Activated CD4-positive, alpha-beta T cell treated with anti-CD3 and anti-CD28 coated beads for 36 hours (primary cell): ENCODE measurements at regions not wholly inside any gene's neighbourhood (a gene's known extent, or its start where the extent isn't known, plus 50 kb on each side); places are given as distances from the start of the nearest gene placed in this dataset.
"Not testable (repeated sequence)": the region's sequence is repeated elsewhere in the genome, so short reads cannot be mapped to it uniquely, and the experiment has no call there.

Experiments
- ATAC-seq: fragments of 200-7000 bp; cut with Tn5 transposase; one replicate; pipeline ENCODE4 v1.10.0; 2021; ENCODE audit warnings: mild to moderate bottlenecking, moderate library complexity
- CTCF ChIA-PET: fragments of 350-600 bp; sonication (Branson Sonifier 250); formaldehyde crosslinking; loops from one replicate; lab custom pipeline; 2021; ENCODE audit warnings: antibody characterized with exemption; lab: Charles Lee
- POLR2A ChIA-PET: fragments of 350-600 bp; sonication (Branson Sonifier 250); formaldehyde crosslinking; loops from one replicate; lab custom pipeline; 2021; ENCODE audit warnings: antibody characterized with exemption, inconsistent platforms; lab: Charles Lee
- DNase-seq: peaks from one replicate; pipeline ENCODE4 v3.0.0-alpha.2; 2020
- H3K27ac Mint-ChIP-seq: one replicate; pipeline ENCODE4 v1.8.0; 2021; ENCODE audit warnings: mixed read lengths
- H3K27me3 Mint-ChIP-seq: one replicate; pipeline ENCODE4 v1.8.0; 2021; ENCODE audit warnings: mixed read lengths
- H3K36me3 Mint-ChIP-seq: one replicate; pipeline ENCODE4 v1.8.0; 2021; ENCODE audit warnings: low read depth, mixed read lengths
- H3K4me1 Mint-ChIP-seq: one replicate; pipeline ENCODE4 v1.8.0; 2021; ENCODE audit warnings: mixed read lengths
- H3K4me3 Mint-ChIP-seq: one replicate; pipeline ENCODE4 v1.8.0; 2021; ENCODE audit warnings: mild to moderate bottlenecking, moderate library complexity, mixed read lengths
- H3K9me3 Mint-ChIP-seq: one replicate; pipeline ENCODE4 v1.8.0; 2021; ENCODE audit warnings: low read depth, mixed read lengths
- intact Hi-C, 2 experiments: fragments of 100-400 bp; cut with DNase I in 1 of 2; cut with micrococcal nuclease in 1 of 2; formaldehyde crosslinking; loops; one replicate each; pipeline versions ENCODE4 v1.14.2 to v1.15.1; 2022 to 2024; cut with DNase I, micrococcal nuclease

GRCh38 chr11:93054279-93054678 lies 84.8 kb downstream of the MTNR1B start:
- Mint-ChIP-seq H3K4me3 (no peak overlapping the region), H3K27me3 (peaks cover 9% of the 10 kb centered on the region), H3K9me3 (peaks cover 3% of the 10 kb centered on the region), H3K4me1 (peaks cover 14% of the 10 kb centered on the region), H3K27ac (no peak overlapping the region), H3K36me3 (no peaks in the 10 kb centered on the region)
- ATAC-seq, result peak; percentile 65
- DNase-seq, result no peak
- POLR2A ChIA-PET, result no interaction called here
- intact Hi-C loops, result loop anchor here (2.0 to 10.0 kb wide), 3 partner anchors 23 to 491 kb away; partner anchors contain the start of genes MTNR1B (in 1 of the 2) and SMCO4 (in 1 of the 2)
- CTCF ChIA-PET, result interaction anchor here (0.7 kb wide), 1 partner anchor 17 kb away, joined by 4 read pairs; no protein-coding TSS in a partner anchor

GRCh38 chr11:93054881-93055280 lies 85.4 kb downstream of the MTNR1B start:
- H3K36me3 Mint-ChIP-seq, result no peaks in the 10 kb centered on the region
- H3K4me1 Mint-ChIP-seq, result peaks cover 14% of the 10 kb centered on the region
- peak overlapping the region; percentile 89 for H3K27ac Mint-ChIP-seq
- DNase-seq, result peak; percentile 57
- ChIA-PET POLR2A (no interaction called here), CTCF (interaction anchor here (2.1 kb wide), 1 partner anchor 114 kb away, joined by 5 read pairs; no protein-coding TSS in a partner anchor)
- H3K4me3 Mint-ChIP-seq, result no peak overlapping the region
- ATAC-seq, result peak; percentile 91
- H3K27me3 Mint-ChIP-seq, result peaks cover 9% of the 10 kb centered on the region
- H3K9me3 Mint-ChIP-seq, result peaks cover 3% of the 10 kb centered on the region
- intact Hi-C loops, result loop anchor here (2.0 to 10.0 kb wide), 3 partner anchors 24 to 490 kb away; partner anchors contain the start of genes MTNR1B (in 1 of the 2) and SMCO4 (in 1 of the 2)

GRCh38 chr11:93059117-93059957 lies 89.9 kb downstream of the MTNR1B start:
- intact Hi-C loops, result loop anchor here (10.0 kb wide), 2 partner anchors 95 to 485 kb away; partner anchors contain the start of genes MTNR1B (in 1 of the 2) and SMCO4 (in 1 of the 2)
- H3K27ac Mint-ChIP-seq, result no peak overlapping the region
- H3K4me3 Mint-ChIP-seq, result no peak overlapping the region
- CTCF ChIA-PET, result interaction anchor here (0.8 to 1.2 kb wide), 2 partner anchors 26 to 506 kb away, joined by 3 read pairs; no protein-coding TSS in a partner anchor
- POLR2A ChIA-PET, result no interaction called here
- H3K4me1 Mint-ChIP-seq, result peaks cover 12% of the 10 kb centered on the region
- H3K9me3 Mint-ChIP-seq, result peaks cover 3% of the 10 kb centered on the region
- H3K27me3 Mint-ChIP-seq, result peaks cover 9% of the 10 kb centered on the region
- DNase-seq (no peak), ATAC-seq (no peak)
- H3K36me3 Mint-ChIP-seq, result no peaks in the 10 kb centered on the region

GRCh38 chr11:93063086-93063485 lies 93.6 kb downstream of the MTNR1B start:
- ChIA-PET CTCF (no interaction called here), POLR2A (no interaction called here)
- Mint-ChIP-seq H3K36me3 (no peaks in the 10 kb centered on the region), H3K4me3 (no peak overlapping the region), H3K27me3 (peaks cover 22% of the 10 kb centered on the region), H3K9me3 (no peaks in the 10 kb centered on the region), H3K4me1 (no peaks in the 10 kb centered on the region), H3K27ac (no peak overlapping the region)
- no peak for ATAC-seq
- intact Hi-C loops, result no loop called here
- no peak for DNase-seq

GRCh38 chr11:93065074-93065674 lies 95.7 kb downstream of the MTNR1B start:
- H3K4me1 Mint-ChIP-seq, H3K27ac Mint-ChIP-seq, POLR2A ChIA-PET, ATAC-seq, H3K36me3 Mint-ChIP-seq, H3K9me3 Mint-ChIP-seq, H3K4me3 Mint-ChIP-seq: not testable (repeated sequence)
- peaks cover 24% of the 10 kb centered on the region for H3K27me3 Mint-ChIP-seq
- CTCF ChIA-PET, result interaction anchor here (1.1 to 1.4 kb wide), 2 partner anchors 47 to 123 kb away, joined by 3 to 4 read pairs; no protein-coding TSS in a partner anchor
- DNase-seq, result peak; percentile 54
- intact Hi-C loops, result loop anchor here (2.0 kb wide), 1 partner anchor 122 kb away; no protein-coding TSS in a partner anchor

- H3K4me1 Mint-ChIP-seq, result no peaks in the 10 kb centered on the region
- CTCF ChIA-PET, result interaction anchor here (1.0 to 2.3 kb wide), 2 partner anchors 35 to 126 kb away, joined by 3 to 7 read pairs; no protein-coding TSS in a partner anchor
- H3K9me3 Mint-ChIP-seq, result no peaks in the 10 kb centered on the region
These were observed 98.5 kb downstream of the MTNR1B start for GRCh38 chr11:93067881-93068390.

GRCh38 chr11:93072229-93072914 lies 102.9 kb downstream of the MTNR1B start:
- DNase-seq, result no peak
- no peak overlapping the region for H3K4me3 Mint-ChIP-seq
- ChIA-PET POLR2A (no interaction called here), CTCF (interaction anchor here (0.6 kb wide), 1 partner anchor 13 kb away, joined by 5 read pairs; no protein-coding TSS in a partner anchor)
- no peaks in the 10 kb centered on the region for H3K4me1 Mint-ChIP-seq
- ATAC-seq, result no peak
- peaks cover 22% of the 10 kb centered on the region for H3K27me3 Mint-ChIP-seq
- intact Hi-C loops, result no loop called here
- no peaks in the 10 kb centered on the region for H3K36me3 Mint-ChIP-seq
- H3K27ac Mint-ChIP-seq, result no peak overlapping the region
- H3K9me3 Mint-ChIP-seq, result no peaks in the 10 kb centered on the region

More at GRCh38 chr11:93067881-93068390, 98.5 kb downstream of the MTNR1B start:
- intact Hi-C loops, result no loop called here
- peaks cover 22% of the 10 kb centered on the region for H3K27me3 Mint-ChIP-seq
- POLR2A ChIA-PET, result no interaction called here
- no peak for ATAC-seq
- no peak for DNase-seq
- no peaks in the 10 kb centered on the region for H3K36me3 Mint-ChIP-seq
- H3K27ac Mint-ChIP-seq, result no peak overlapping the region
- H3K4me3 Mint-ChIP-seq, result no peak overlapping the region

- H3K27me3 Mint-ChIP-seq, result peaks cover 28% of the 10 kb centered on the region
- H3K4me3 Mint-ChIP-seq, result no peak overlapping the region
- no peaks in the 10 kb centered on the region for H3K9me3 Mint-ChIP-seq
- CTCF ChIA-PET, result no interaction called here
- no peaks in the 10 kb centered on the region for H3K4me1 Mint-ChIP-seq
- intact Hi-C loops, result no loop called here
- no peak for ATAC-seq
- DNase-seq, result no peak
- H3K36me3 Mint-ChIP-seq, result no peaks in the 10 kb centered on the region
- POLR2A ChIA-PET, result no interaction called here
- H3K27ac Mint-ChIP-seq, result no peak overlapping the region
These were observed 103.6 kb downstream of the MTNR1B start for GRCh38 chr11:93073026-93073425.

- intact Hi-C loops, result no loop called here
- ChIA-PET POLR2A (no interaction called here), CTCF (no interaction called here)
- Mint-ChIP-seq H3K36me3 (no peaks in the 10 kb centered on the region), H3K9me3 (no peaks in the 10 kb centered on the region), H3K4me1 (no peaks in the 10 kb centered on the region), H3K27ac (no peak overlapping the region), H3K4me3 (no peak overlapping the region), H3K27me3 (peaks cover 25% of the 10 kb centered on the region)
- no peak for ATAC-seq
- no peak for DNase-seq
These were observed 104.2 kb downstream of the MTNR1B start for GRCh38 chr11:93073508-93074280.

GRCh38 chr11:93074352-93074751 lies 104.9 kb downstream of the MTNR1B start:
- POLR2A ChIA-PET, result interaction anchor here (0.7 kb wide), 1 partner anchor 584 kb away, joined by 4 read pairs; no protein-coding TSS in a partner anchor
- CTCF ChIA-PET, result no interaction called here
- ATAC-seq (no peak), DNase-seq (no peak)
- no peaks in the 10 kb centered on the region for H3K36me3 Mint-ChIP-seq
- peaks cover 25% of the 10 kb centered on the region for H3K27me3 Mint-ChIP-seq
- no peaks in the 10 kb centered on the region for H3K9me3 Mint-ChIP-seq
- intact Hi-C loops, result no loop called here
- H3K4me3 Mint-ChIP-seq, result no peak overlapping the region
- no peaks in the 10 kb centered on the region for H3K4me1 Mint-ChIP-seq
- H3K27ac Mint-ChIP-seq, result no peak overlapping the region
